Ovary (tissue), 3 donors: ENCODE measurements at regions not wholly inside any gene's neighbourhood (a gene's known extent, or its start where the extent isn't known, plus 50 kb on each side); places are given as distances from the start of the nearest gene placed in this dataset.

ENCODE experiments used
- CTCF ChIP-seq, 3 donors: fragments of 450-650 bp in 2 of 3; fragments of 200-600 bp in 1 of 3; IDR thresholded peaks; one replicate each; pipeline versions ENCODE4 v1.5.1 to v1.8.0; 2016 to 2022; ENCODE audit warnings: antibody characterized with exemption in 3 of 3, mild to moderate bottlenecking in 1 of 3
- POLR2A ChIP-seq: fragments of 450-650 bp; IDR thresholded peaks from one replicate; pipeline ENCODE4 v1.6.1; 2017; ENCODE audit warnings: antibody characterized with exemption, mild to moderate bottlenecking, moderate library complexity
- donor health status: DM: no; HTN: no; CAD: no.

GRCh38 chr14:101322223-101322622, 239.1 kb upstream of the DIO3 start:
- TF ChIP-seq CTCF (IDR thresholded peaks at IDR 0.05), result no peak
- no peak for TF ChIP-seq POLR2A
